ENCODE measurements at regions not wholly inside any gene's neighbourhood (a gene's known extent, or its start where the extent isn't known, plus 50 kb on each side); places are given as distances from the start of the nearest gene placed in this dataset.

DNA sequence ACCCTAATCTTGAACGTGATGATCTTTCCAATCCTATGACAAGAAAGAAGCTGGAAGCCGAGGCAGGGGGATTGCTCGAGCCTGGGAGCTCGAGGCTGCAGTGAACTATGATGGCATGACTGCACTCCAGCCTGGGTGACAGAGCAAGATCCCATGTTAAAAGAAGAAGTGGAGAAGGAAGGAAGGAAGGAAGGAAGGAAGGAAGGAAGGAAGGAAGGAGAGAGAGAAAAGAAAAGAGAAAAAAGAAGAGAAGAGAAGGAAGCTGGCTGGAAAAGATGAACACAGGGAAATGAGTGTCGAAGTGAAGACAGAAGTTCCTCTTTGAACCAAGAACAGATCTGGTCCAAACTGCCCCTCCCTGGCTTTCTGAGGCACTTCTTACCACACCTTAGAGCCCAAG, 100.5 kb upstream of the PRNP start:
- no peak for TF ChIP-seq CTCF (IDR thresholded peaks at IDR 0.05)
- TF ChIP-seq POLR2A (IDR thresholded peaks at IDR 0.05), result no peak
- DNase-seq (ENCODE audit: low spot score in 2 of 2), result no peak
- intact Hi-C loops (cut with DNase I; ENCODE audit: low total_unique reads), result no loop called here
- WGBS, 2 donors, result 73 to 87% methylated on average over 5 of the region's 5 CpGs
- no peak overlapping the region for H3K4me3 ChIP-seq (ENCODE audit: low read depth, poor library complexity, severe bottlenecking)

DNA sequence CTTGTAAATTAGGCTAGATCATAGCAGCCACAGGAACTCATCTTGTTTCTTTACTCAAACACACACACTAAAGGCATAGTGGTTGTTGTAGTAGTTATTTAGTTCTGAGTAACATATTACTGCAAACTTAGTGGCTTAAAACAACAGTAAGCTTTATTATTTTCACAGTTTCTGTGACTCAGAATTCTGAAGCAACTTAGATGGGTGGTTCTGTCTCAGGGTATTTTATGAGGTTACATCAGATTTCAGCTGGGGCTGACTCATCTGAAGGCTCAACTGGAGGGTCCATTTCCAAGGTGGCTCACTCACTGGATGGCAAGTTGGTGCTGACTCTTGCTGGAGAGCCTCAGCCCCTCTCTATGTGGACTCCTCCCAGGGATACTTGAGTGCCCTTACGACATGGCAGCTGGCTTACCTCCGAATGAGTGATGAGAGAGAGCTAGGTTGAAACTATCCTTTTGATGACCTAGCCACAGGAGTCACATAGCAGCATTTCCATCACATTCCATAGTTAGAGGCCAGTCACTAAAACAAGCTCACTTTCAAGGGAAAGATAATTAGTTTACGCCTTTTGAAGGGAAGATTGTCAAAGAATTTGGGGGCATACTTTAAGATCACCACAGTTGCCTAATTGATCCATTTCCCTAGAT, 101.0 kb upstream of the PRNP start:
- no peak overlapping the region for H3K4me3 ChIP-seq (ENCODE audit: low read depth, poor library complexity, severe bottlenecking)
- DNase-seq (ENCODE audit: low spot score in 2 of 2), result no peak
- WGBS, 2 donors, result 85 to 99% methylated on average over 3 of the region's 3 CpGs
- TF ChIP-seq POLR2A (IDR thresholded peaks at IDR 0.05) (no peak), CTCF (IDR thresholded peaks at IDR 0.05) (no peak)
- intact Hi-C loops (cut with DNase I; ENCODE audit: low total_unique reads), result no loop called here

GRCh38 chr20:4584510-4584909, 101.7 kb upstream of the PRNP start:
- no peak for TF ChIP-seq POLR2A (IDR thresholded peaks at IDR 0.05)
- no peak for TF ChIP-seq CTCF (IDR thresholded peaks at IDR 0.05)
- intact Hi-C loops (cut with DNase I; ENCODE audit: low total_unique reads), result no loop called here
- H3K4me3 ChIP-seq (ENCODE audit: low read depth, poor library complexity, severe bottlenecking), result no peak overlapping the region
- WGBS, 2 donors, result 89 to 100% methylated on average over 1 of the region's 1 CpG
- no peak for DNase-seq (ENCODE audit: low spot score in 2 of 2)

DNA sequence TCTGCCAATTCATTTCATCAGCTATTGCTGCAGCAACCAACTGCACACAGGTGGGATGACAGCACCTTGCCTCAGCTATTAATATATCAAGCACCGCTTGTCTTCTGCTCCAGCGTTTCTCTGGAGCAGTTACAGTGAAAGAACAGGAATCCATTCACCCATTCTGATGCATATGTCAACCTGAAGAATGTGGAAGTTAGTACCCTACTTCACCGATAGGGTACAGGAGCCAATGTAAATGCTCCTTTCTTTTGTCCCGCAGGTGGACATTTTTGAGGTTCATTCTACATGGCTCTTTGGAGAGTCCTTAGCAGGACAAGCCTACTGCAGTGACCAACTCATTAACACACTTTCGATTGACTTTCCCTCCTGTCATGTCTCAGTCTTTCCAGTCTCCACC, 104.4 kb upstream of the PRNP start:
- no peak overlapping the region for H3K4me3 ChIP-seq (ENCODE audit: low read depth, poor library complexity, severe bottlenecking)
- TF ChIP-seq CTCF (IDR thresholded peaks at IDR 0.05) (no peak), POLR2A (IDR thresholded peaks at IDR 0.05) (no peak)
- intact Hi-C loops (cut with DNase I; ENCODE audit: low total_unique reads), result no loop called here
- WGBS, 2 donors, result 60 to 74% methylated on average over 5 of the region's 5 CpGs
- DNase-seq (ENCODE audit: low spot score in 2 of 2), result no peak

- DNase-seq (ENCODE audit: low spot score in 2 of 2), result no peak
- intact Hi-C loops (cut with DNase I; ENCODE audit: low total_unique reads), result no loop called here
- WGBS, 2 donors, result 79 to 88% methylated on average over 1 of the region's 1 CpG
- TF ChIP-seq CTCF (IDR thresholded peaks at IDR 0.05), result no peak
- no peak for TF ChIP-seq POLR2A (IDR thresholded peaks at IDR 0.05)
- H3K4me3 ChIP-seq (ENCODE audit: low read depth, poor library complexity, severe bottlenecking), result no peak overlapping the region
Measured at GRCh38 chr20:4578375-4578774, 107.9 kb upstream of the PRNP start.

- intact Hi-C loops (cut with DNase I; ENCODE audit: low total_unique reads), result no loop called here
- WGBS, 2 donors, result 74 to 76% methylated on average over 3 of the region's 3 CpGs
- TF ChIP-seq POLR2A (IDR thresholded peaks at IDR 0.05) (no peak), CTCF (IDR thresholded peaks at IDR 0.05) (no peak)
Measured at GRCh38 chr20:4574356-4574690, 111.9 kb upstream of the PRNP start.

More at GRCh38 chr20:4574356-4574690, 111.9 kb upstream of the PRNP start:
- H3K4me3 ChIP-seq (ENCODE audit: low read depth, poor library complexity, severe bottlenecking), result no peak overlapping the region
- DNase-seq (ENCODE audit: low spot score in 2 of 2), result no peak

All from lower leg skin (tissue), 4 donors.